Naive thymus-derived CD8-positive, alpha-beta T cell (primary cell): ENCODE measurements at regions not wholly inside any gene's neighbourhood (a gene's known extent, or its start where the extent isn't known, plus 50 kb on each side); places are given as distances from the start of the nearest gene placed in this dataset.
A peak's percentile ranks its signal among the peaks of the same experiment; 100 is the strongest.
"Not testable (repeated sequence)": the region's sequence is repeated elsewhere in the genome, so short reads cannot be mapped to it uniquely, and the experiment has no call there.

Experiments used
- ATAC-seq, 2 donors: fragments of 150-1000 bp; cut with Tn5 transposase in 1 of 2; sonication (Bioruptor Pico), chemical (Tn5 transposase) in 1 of 2; 1 replicate in 1 of 2; 2 replicates in 1 of 2; pipeline ENCODE4 v1.10.0; 2021; ENCODE audit warnings: mild to moderate bottlenecking in 2 of 2, moderate library complexity in 2 of 2
- POLR2A ChIA-PET: fragments of 350-600 bp; sonication (Branson Sonifier 250); formaldehyde crosslinking; loops from one replicate; lab custom pipeline; 2021; ENCODE audit warnings: antibody characterized with exemption; lab: Charles Lee
- DNase-seq, 10 donors: peaks; one replicate each; pipeline versions ENCODE4 v3.0.0 to v3.0.0-alpha.2; 2020 to 2022
- H3K27ac Mint-ChIP-seq, 10 donors: one replicate each; pipeline ENCODE4 v1.8.0; 2020 to 2022; ENCODE audit warnings: mild to moderate bottlenecking in 10 of 10, mixed read lengths in 10 of 10, moderate library complexity in 4 of 10, inconsistent platforms in 1 of 10
- H3K27me3 Mint-ChIP-seq, 5 donors: one replicate each; pipeline ENCODE4 v1.8.0; 2021 to 2022; ENCODE audit warnings: mixed read lengths in 5 of 5
- H3K36me3 Mint-ChIP-seq, 3 donors: one replicate each; pipeline ENCODE4 v1.8.0; 2020 to 2022; ENCODE audit warnings: mixed read lengths in 3 of 3, mild to moderate bottlenecking in 2 of 3, inconsistent platforms in 1 of 3
- H3K4me1 Mint-ChIP-seq, 4 donors: one replicate each; pipeline ENCODE4 v1.8.0; 2021 to 2022; ENCODE audit warnings: mixed read lengths in 4 of 4
- H3K4me3 Mint-ChIP-seq, 10 donors: one replicate each; pipeline ENCODE4 v1.8.0; 2020 to 2022; ENCODE audit warnings: mild to moderate bottlenecking in 10 of 10, mixed read lengths in 10 of 10, moderate library complexity in 6 of 10, inconsistent platforms in 1 of 10
- H3K9me3 Mint-ChIP-seq, 9 donors: one replicate each; pipeline ENCODE4 v1.8.0; 2020 to 2022; ENCODE audit warnings: mixed read lengths in 9 of 9, mild to moderate bottlenecking in 3 of 9, inconsistent platforms in 1 of 9, moderate library complexity in 1 of 9

DNA sequence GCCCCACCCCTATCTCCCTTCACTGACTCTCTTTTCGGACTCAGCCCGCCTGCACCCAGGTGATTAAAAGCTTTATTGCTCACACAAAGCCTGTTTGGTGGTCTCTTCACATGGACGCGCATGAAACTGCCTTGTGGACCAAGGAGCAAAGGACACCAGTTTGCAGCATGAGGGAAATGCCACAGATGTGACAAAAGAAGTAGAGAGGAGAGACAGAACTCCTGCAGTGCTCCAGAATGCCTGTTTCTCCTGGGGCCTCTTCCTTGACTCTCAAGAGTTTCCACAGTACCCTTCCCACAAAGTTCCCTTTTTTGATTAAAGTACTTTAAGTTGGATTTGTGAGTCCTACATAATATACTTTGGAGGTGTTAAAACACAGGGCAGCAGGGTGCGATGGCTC, 65.1 kb upstream of the MAML3 start:
- H3K9me3 Mint-ChIP-seq, H3K4me3 Mint-ChIP-seq, DNase-seq, H3K4me1 Mint-ChIP-seq, H3K27ac Mint-ChIP-seq, ATAC-seq, POLR2A ChIA-PET, H3K36me3 Mint-ChIP-seq, H3K27me3 Mint-ChIP-seq: not testable (repeated sequence)

DNA sequence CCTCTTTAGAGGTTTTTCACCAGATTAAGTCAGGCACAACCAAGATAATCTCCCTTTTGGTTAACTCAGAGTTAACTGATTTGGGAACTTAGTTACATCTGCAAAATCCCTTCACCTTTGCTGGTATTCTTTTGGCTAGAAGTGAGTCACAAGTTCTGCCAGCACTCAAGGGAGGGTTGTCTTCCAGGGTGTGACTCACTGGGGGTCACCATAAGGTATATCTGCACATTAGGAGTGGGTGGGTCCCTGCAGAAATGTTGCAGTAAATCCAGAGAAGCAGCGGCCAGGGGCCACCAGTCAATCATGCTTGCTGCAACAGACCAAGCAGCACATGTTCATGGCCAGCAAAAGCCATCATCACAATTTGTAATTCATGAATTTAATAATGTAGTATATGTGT, 59.8 kb upstream of the MAML3 start:
- Mint-ChIP-seq H3K27me3 (peaks cover 0 to 9% (median 3%) of the 10 kb centered on the region in 5 donors), H3K4me3 (no peak overlapping the region), H3K9me3 (no peaks in the 10 kb centered on the region), H3K27ac (no peak overlapping the region), H3K36me3 (peaks cover 0 to 2% (median 0%) of the 10 kb centered on the region in 3 donors), H3K4me1 (peaks cover 0 to 3% (median 0%) of the 10 kb centered on the region in 4 donors)
- DNase-seq (no peak), ATAC-seq (no peak)
- POLR2A ChIA-PET, result no interaction called here

DNA sequence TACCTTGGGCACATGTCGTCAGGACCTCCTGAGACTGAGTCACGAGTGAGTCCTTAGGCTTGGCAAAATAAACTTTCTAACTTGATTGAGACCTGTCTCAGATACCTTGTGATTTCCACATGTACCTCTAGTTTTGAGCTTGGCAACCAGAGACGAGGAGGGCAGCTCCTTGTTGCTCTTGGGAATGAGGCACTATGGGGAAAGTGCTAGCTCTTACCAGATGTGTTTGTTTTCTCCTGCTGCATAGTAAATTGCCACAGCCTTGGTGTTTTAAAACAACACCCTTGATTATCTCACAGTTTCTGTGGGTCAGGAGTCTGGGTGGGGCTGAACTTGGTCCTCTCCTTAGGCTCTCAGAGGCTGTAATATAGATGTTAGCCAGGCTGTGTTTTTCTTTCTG, 59.1 kb upstream of the MAML3 start:
- DNase-seq (no peak), ATAC-seq (no peak)
- H3K4me3 Mint-ChIP-seq, result no peak overlapping the region
- peaks cover 0 to 3% (median 0%) of the 10 kb centered on the region in 4 donors for H3K4me1 Mint-ChIP-seq
- peaks cover 0 to 9% (median 3%) of the 10 kb centered on the region in 5 donors for H3K27me3 Mint-ChIP-seq
- peaks cover 0 to 2% (median 0%) of the 10 kb centered on the region in 3 donors for H3K36me3 Mint-ChIP-seq
- H3K9me3 Mint-ChIP-seq, result no peaks in the 10 kb centered on the region
- H3K27ac Mint-ChIP-seq, result no peak overlapping the region
- POLR2A ChIA-PET, result no interaction called here

DNA sequence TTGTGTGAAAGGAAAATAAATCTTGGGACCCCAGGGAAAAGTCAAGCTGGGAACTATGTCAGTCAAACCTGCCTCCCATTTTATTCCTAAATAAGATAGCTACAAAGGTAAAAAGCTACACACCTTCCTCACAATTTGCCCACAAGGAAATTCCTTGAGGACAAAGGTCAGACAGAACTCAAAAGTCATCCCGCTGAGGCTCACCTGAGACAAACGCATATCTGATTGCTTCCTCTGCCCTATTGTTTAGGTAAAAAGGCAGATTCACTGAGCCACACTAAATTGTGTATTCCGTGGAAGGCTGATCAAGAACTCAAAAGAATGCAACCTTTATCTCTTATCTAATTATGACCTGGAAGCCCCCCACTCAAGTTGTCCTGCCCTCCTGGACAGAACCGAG, 58.7 kb upstream of the MAML3 start:
- H3K4me1 Mint-ChIP-seq, result peaks cover 0 to 3% (median 0%) of the 10 kb centered on the region in 4 donors
- no peak overlapping the region for H3K27ac Mint-ChIP-seq
- POLR2A ChIA-PET, result no interaction called here
- DNase-seq (no peak), ATAC-seq (no peak)
- H3K9me3 Mint-ChIP-seq, result no peaks in the 10 kb centered on the region
- peaks cover 0 to 2% (median 0%) of the 10 kb centered on the region in 3 donors for H3K36me3 Mint-ChIP-seq
- H3K4me3 Mint-ChIP-seq, result no peak overlapping the region
- peaks cover 0 to 9% (median 3%) of the 10 kb centered on the region in 5 donors for H3K27me3 Mint-ChIP-seq

DNA sequence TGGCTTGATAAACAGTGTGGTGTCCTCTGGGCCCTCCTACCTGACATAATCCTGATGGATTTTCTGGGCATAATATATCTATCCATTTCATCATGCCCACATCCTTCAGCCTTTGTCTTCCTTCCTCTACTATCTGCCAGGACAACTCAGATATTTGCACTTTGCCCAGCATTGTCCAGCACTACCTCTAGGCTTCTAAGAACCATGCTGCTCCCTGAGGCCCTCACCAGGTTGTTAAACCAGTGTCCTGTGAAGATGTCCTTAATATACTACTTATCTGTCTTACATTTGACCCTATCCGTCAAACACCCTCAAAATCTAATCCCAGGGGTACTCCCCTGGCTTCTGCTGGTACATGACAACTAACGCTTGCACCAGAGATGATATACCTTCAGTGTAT, 58.2 kb upstream of the MAML3 start:
- no peak for DNase-seq
- H3K36me3 Mint-ChIP-seq, result peaks cover 0 to 2% (median 0%) of the 10 kb centered on the region in 3 donors
- peaks cover 0 to 3% (median 0%) of the 10 kb centered on the region in 4 donors for H3K4me1 Mint-ChIP-seq
- H3K27me3 Mint-ChIP-seq, result peaks cover 0 to 9% (median 3%) of the 10 kb centered on the region in 5 donors
- H3K4me3 Mint-ChIP-seq, result no peak overlapping the region
- no peaks in the 10 kb centered on the region for H3K9me3 Mint-ChIP-seq
- no peak for ATAC-seq
- POLR2A ChIA-PET, result no interaction called here
- H3K27ac Mint-ChIP-seq, result no peak overlapping the region

DNA sequence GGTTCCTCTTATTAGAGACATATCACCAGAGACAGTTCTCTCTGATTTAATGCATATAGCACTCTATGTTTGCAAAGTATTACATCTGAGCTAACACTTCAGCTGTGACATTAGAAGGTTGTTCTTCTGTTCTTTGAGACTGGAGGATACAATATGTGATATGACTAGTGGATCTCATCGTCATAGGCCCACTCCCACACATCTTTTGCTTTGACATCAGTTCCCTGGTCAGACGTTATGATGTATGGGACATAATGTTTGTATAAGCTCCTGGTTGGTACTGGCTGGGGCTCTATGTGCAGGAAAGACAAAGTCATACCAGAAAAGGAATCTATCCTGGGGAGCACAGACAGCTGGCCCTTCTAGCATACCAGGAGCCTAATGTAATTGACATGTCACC, 57.7 kb upstream of the MAML3 start:
- Mint-ChIP-seq H3K36me3 (peaks cover 0 to 2% (median 0%) of the 10 kb centered on the region in 3 donors), H3K9me3 (no peaks in the 10 kb centered on the region), H3K4me1 (peaks cover 0 to 3% (median 0%) of the 10 kb centered on the region in 4 donors), H3K27ac (no peak overlapping the region), H3K27me3 (peaks cover 0 to 9% (median 3%) of the 10 kb centered on the region in 5 donors), H3K4me3 (no peak overlapping the region)
- POLR2A ChIA-PET, result no interaction called here
- DNase-seq (no peak), ATAC-seq (no peak)

DNA sequence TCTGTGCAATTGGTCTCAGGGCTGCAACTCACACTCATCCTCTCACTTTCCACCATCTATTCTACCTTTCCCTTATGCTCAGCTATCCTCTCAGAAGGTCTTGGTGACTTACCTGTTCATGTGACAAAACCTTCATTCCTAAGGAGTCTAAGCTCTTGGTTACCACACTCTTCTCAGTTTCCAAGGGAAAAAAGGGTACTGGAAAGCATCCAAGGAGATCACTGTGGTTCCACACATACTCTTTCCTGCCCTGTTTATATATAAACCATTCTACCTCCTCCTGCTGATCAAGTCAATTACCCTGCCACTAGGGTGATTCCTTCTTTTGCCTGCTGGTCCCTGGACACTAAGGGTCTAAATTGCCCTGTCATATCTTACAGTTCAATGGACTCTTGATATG, 57.2 kb upstream of the MAML3 start:
- peaks cover 0 to 3% (median 0%) of the 10 kb centered on the region in 4 donors for H3K4me1 Mint-ChIP-seq
- ATAC-seq (no peak), DNase-seq (no peak)
- no peak overlapping the region for H3K27ac Mint-ChIP-seq
- H3K4me3 Mint-ChIP-seq, result no peak overlapping the region
- peaks cover 0 to 2% (median 0%) of the 10 kb centered on the region in 3 donors for H3K36me3 Mint-ChIP-seq
- POLR2A ChIA-PET, result no interaction called here
- no peaks in the 10 kb centered on the region for H3K9me3 Mint-ChIP-seq
- peaks cover 0 to 9% (median 3%) of the 10 kb centered on the region in 5 donors for H3K27me3 Mint-ChIP-seq

DNA sequence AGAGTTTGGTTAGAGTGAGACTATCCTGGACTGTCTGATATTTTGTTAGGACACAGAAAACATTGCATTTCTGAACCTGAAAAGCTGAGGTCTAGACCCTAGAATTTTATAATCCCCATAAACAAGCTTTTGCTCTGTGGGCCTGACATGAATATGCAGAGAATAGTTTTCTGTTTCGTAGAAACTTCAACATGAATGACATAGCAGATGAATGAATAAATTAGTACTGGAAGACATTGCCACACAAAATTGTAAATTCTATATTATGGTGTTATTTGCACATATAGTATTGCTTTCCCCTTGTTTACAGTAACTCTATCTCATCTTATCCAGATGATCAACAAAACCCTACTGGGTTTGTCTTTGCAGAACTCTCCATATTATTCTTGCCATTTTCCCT, 54.9 kb upstream of the MAML3 start:
- Mint-ChIP-seq H3K27me3 (peaks cover 0 to 3% (median 1%) of the 10 kb centered on the region in 5 donors), H3K27ac (peak overlapping the region in 1 of 10 donors; percentile 11), H3K36me3 (peaks cover 0 to 2% (median 0%) of the 10 kb centered on the region in 3 donors), H3K4me3 (no peak overlapping the region), H3K9me3 (no peaks in the 10 kb centered on the region), H3K4me1 (no peaks in the 10 kb centered on the region)
- POLR2A ChIA-PET, result no interaction called here
- DNase-seq (no peak), ATAC-seq (no peak)
